ENCODE measurements at regions not wholly inside any gene's neighbourhood (a gene's known extent, or its start where the extent isn't known, plus 50 kb on each side); places are given as distances from the start of the nearest gene placed in this dataset.

DNA sequence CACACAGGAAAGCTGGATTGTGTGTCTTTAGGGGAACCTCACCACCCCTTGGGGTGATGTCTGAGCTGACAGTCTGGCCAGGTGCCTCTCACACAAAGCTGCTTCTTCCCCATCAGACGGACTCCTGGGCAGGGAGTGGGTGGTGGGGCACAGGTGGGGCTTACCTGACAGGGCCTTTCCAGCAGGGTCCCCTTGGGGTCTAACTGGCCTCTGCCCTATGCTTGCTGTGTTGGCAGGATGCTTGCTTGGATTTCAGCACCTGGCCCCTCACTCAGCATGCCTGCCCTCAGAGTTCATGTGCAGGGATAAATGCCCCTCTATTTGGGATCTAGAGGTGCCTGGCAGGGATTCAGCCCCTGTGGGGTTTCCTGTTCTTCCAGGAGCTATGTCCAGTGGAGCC lies 496.9 kb upstream of the ZMIZ1 start:
- H3K27ac ChIP-seq: no peak overlapping the region
- H3K36me3 ChIP-seq: no peaks in the 10 kb centered on the region
- DNase-seq (no peak), ATAC-seq (no peak)
- no peak overlapping the region for H3K4me3 ChIP-seq
- TF ChIP-seq CTCF (IDR thresholded peaks at IDR 0.05): no peak
- no peaks in the 10 kb centered on the region for H3K9me3 ChIP-seq
- 87 to 89% methylated on average over 1 of the region's 1 CpG for WGBS, 2 donors
- intact Hi-C loops (cut with DNase I): loop anchor here in 1 of 10 donors (10.0 kb wide), 1 partner anchor 493 kb away; the partner anchor contains the start of gene ZMIZ1
- peaks cover 3 to 30% (median 16%) of the 10 kb centered on the region in 9 donors for H3K4me1 ChIP-seq
- no peaks in the 10 kb centered on the region for H3K27me3 ChIP-seq

DNA sequence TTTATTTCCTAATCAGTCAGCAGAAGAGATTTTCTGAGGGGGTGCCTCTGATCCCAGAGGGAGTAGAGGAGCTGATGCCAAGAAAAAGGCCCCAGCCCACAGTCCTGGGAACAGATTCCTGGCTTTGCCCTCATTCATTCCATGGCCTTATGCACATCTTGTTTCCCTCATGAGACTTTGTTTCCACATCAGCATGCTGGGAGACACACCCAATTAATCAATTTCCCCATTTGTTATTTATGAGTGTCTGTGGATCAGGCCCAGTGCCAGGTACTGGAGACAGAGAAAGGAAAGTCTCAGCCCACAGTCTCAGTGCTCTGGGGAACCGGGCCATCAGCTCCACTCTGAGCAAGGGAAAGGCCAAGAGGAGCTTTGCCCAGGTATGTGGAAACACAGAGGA lies 496.2 kb upstream of the ZMIZ1 start:
- Histone ChIP-seq H3K27me3 (no peaks in the 10 kb centered on the region), H3K27ac (no peak overlapping the region), H3K4me3 (no peak overlapping the region), H3K9me3 (no peaks in the 10 kb centered on the region), H3K36me3 (no peaks in the 10 kb centered on the region), H3K4me1 (peaks cover 3 to 35% (median 16%) of the 10 kb centered on the region in 9 donors)
- TF ChIP-seq CTCF (IDR thresholded peaks at IDR 0.05): no peak
- 93 to 94% methylated on average over 1 of the region's 1 CpG for WGBS, 2 donors
- no peak for ATAC-seq
- intact Hi-C loops (cut with DNase I): loop anchor here in 1 of 10 donors (10.0 kb wide), 1 partner anchor 492 kb away; the partner anchor contains the start of gene ZMIZ1
- no peak for DNase-seq

DNA sequence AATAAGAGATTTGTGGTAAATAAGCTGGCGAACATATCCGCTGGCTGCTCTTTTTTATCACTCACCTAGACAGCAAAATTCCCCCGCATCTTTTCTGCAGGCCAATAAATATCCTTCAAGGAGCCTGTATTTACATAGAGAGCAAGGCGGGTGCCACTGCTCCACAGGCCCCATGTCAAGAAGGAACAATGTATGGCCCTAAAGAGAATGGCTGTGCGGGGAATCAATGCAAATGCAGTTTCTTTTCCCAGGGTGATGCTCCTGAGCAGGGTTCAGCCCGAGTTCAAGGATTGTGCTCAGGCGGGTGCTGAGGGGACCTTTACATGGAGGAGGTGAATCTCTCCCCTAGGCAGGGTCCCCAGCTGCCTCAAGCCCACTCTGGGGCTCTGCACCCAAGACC lies 494.2 kb upstream of the ZMIZ1 start:
- intact Hi-C loops (cut with DNase I): loop anchor here in 1 of 10 donors (10.0 kb wide), 1 partner anchor 490 kb away; the partner anchor contains the start of gene ZMIZ1
- peaks cover 3 to 40% (median 18%) of the 10 kb centered on the region in 9 donors for H3K4me1 ChIP-seq
- no peaks in the 10 kb centered on the region for H3K27me3 ChIP-seq
- no peak for ATAC-seq
- no peaks in the 10 kb centered on the region for H3K9me3 ChIP-seq
- no peak for DNase-seq
- TF ChIP-seq CTCF (IDR thresholded peaks at IDR 0.05): no peak
- H3K27ac ChIP-seq: no peak overlapping the region
- WGBS, 2 donors: 96 to 98% methylated on average over 7 of the region's 7 CpGs
- no peak overlapping the region for H3K4me3 ChIP-seq
- no peaks in the 10 kb centered on the region for H3K36me3 ChIP-seq

DNA sequence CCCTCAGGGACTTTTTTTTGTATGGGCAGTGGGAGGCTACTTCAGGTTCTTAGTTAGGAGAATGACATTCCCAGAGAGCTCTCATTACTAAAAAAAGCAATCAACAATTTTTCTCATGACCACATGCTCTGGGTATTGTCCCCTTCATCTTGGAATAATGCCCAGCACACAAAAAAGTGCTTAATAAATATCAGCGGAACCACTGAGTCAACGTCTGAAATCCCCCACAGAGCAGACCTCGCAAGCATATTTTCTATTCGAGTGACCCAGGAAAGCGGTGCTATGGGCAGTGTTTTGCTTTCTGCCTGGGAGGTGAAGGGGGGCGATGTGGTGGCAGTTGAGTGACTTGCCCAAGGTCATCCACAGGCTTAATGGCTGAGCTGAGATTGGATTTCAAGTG lies 493.4 kb upstream of the ZMIZ1 start:
- peaks cover 3 to 44% (median 20%) of the 10 kb centered on the region in 9 donors for H3K4me1 ChIP-seq
- intact Hi-C loops (cut with DNase I): loop anchor here in 1 of 10 donors (10.0 kb wide), 1 partner anchor 489 kb away; the partner anchor contains the start of gene ZMIZ1
- TF ChIP-seq CTCF (IDR thresholded peaks at IDR 0.05): no peak

More for the DNA sequence above, 493.4 kb upstream of the ZMIZ1 start:
- Histone ChIP-seq H3K9me3 (no peaks in the 10 kb centered on the region), H3K27me3 (no peaks in the 10 kb centered on the region), H3K36me3 (no peaks in the 10 kb centered on the region), H3K27ac (no peak overlapping the region), H3K4me3 (no peak overlapping the region)
- ATAC-seq (no peak), DNase-seq (no peak)
- 50 to 53% methylated on average over 6 of the region's 6 CpGs for WGBS, 2 donors
